ENCODE measurements at regions not wholly inside any gene's neighbourhood (a gene's known extent, or its start where the extent isn't known, plus 50 kb on each side); places are given as distances from the start of the nearest gene placed in this dataset.

DNA sequence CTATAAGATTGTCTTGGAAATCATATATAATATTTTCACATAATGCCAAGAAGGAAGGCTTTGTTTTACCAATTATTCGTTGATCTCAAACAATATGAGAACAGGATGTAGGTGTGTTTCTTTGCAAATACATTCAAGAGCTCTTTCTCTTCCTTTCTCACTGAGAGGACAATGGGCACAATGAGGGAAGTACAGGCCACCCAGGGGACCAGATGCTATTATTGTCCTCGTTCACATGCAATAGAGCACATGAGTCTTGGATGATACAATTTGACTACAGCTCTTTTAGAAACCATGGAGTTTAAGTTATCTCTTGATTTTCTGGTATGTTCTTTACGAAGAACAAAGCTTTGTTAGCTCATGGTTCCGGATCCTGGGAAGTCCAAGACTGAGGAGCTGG, 323.7 kb upstream of the KLF6 start:
- no peak overlapping the region for H3K27ac ChIP-seq
- no peaks in the 10 kb centered on the region for H3K4me1 ChIP-seq (ENCODE audit: insufficient read depth)
- no peak overlapping the region for H3K4me3 ChIP-seq
- H3K36me3 ChIP-seq, result no peaks in the 10 kb centered on the region
- no peak for DNase-seq
- TF ChIP-seq POLR2A (IDR thresholded peaks at IDR 0.05) (no peak), EP300 (IDR thresholded peaks at IDR 0.05) (no peak)
- TF ChIP-seq, protein P1, sequence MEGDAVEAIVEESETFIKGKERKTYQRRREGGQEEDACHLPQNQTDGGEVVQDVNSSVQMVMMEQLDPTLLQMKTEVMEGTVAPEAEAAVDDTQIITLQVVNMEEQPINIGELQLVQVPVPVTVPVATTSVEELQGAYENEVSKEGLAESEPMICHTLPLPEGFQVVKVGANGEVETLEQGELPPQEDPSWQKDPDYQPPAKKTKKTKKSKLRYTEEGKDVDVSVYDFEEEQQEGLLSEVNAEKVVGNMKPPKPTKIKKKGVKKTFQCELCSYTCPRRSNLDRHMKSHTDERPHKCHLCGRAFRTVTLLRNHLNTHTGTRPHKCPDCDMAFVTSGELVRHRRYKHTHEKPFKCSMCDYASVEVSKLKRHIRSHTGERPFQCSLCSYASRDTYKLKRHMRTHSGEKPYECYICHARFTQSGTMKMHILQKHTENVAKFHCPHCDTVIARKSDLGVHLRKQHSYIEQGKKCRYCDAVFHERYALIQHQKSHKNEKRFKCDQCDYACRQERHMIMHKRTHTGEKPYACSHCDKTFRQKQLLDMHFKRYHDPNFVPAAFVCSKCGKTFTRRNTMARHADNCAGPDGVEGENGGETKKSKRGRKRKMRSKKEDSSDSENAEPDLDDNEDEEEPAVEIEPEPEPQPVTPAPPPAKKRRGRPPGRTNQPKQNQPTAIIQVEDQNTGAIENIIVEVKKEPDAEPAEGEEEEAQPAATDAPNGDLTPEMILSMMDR (IDR thresholded peaks at IDR 0.05), result no peak
- intact Hi-C loops (cut with DNase I), result no loop called here
- H3K27me3 ChIP-seq, result no peaks in the 10 kb centered on the region
- H3K9me3 ChIP-seq, result no peaks in the 10 kb centered on the region
- 90 to 93% (median 91%) methylated on average over 4 of the region's 4 CpGs for WGBS, 3 donors

DNA sequence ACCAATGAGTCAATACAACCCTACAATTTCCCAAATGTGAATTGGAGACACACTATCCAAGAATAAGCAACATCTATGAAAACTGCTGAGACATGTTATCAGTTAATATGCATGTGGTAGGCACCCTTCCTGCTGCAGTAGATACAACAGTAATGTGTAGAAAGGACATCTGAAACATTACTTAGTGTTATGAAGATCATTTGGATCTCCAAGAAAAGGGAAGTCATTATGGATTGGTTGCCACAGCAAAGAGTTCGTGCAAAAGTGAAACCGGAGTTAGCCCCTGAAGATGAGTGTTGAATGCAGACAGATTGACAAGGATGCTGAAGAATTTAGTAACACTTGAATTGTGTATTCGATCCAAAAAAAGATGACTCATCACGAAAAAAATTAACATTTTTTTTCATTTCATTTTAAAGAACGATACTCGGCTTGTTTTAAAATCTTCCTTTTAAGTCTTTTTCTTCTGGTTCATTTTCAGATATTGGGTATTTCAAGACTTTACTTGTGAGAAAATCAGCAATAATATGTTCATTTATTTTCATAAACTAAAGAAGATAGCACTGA, 322.4 kb upstream of the KLF6 start:
- Histone ChIP-seq H3K4me1 (ENCODE audit: insufficient read depth) (no peaks in the 10 kb centered on the region), H3K27me3 (no peaks in the 10 kb centered on the region), H3K36me3 (no peaks in the 10 kb centered on the region), H3K27ac (no peak overlapping the region), H3K4me3 (no peak overlapping the region), H3K9me3 (no peaks in the 10 kb centered on the region)
- intact Hi-C loops (cut with DNase I), result no loop called here
- WGBS, 3 donors, result 82 to 90% (median 87%) methylated on average over 6 of the region's 6 CpGs
- DNase-seq, result no peak
- TF ChIP-seq, protein P1 (IDR thresholded peaks at IDR 0.05), result no peak
- TF ChIP-seq POLR2A (IDR thresholded peaks at IDR 0.05), result no peak
- TF ChIP-seq EP300 (IDR thresholded peaks at IDR 0.05), result no peak

- TF ChIP-seq EP300 (IDR thresholded peaks at IDR 0.05) (no peak), POLR2A (IDR thresholded peaks at IDR 0.05) (no peak)
- TF ChIP-seq, protein P1 (IDR thresholded peaks at IDR 0.05), result no peak
- no peak for DNase-seq
- Histone ChIP-seq H3K4me1 (ENCODE audit: insufficient read depth) (no peaks in the 10 kb centered on the region), H3K27ac (no peak overlapping the region), H3K36me3 (no peaks in the 10 kb centered on the region), H3K9me3 (no peaks in the 10 kb centered on the region), H3K27me3 (no peaks in the 10 kb centered on the region), H3K4me3 (no peak overlapping the region)
- intact Hi-C loops (cut with DNase I), result no loop called here
- 74 to 82% (median 82%) methylated on average over 7 of the region's 7 CpGs for WGBS, 3 donors
Observed at GRCh38 chr10:4103603-4104002, 318.6 kb upstream of the KLF6 start.

- H3K9me3 ChIP-seq, result no peaks in the 10 kb centered on the region
- no peaks in the 10 kb centered on the region for H3K27me3 ChIP-seq
- H3K27ac ChIP-seq, result no peak overlapping the region
- no peaks in the 10 kb centered on the region for H3K36me3 ChIP-seq
- WGBS, 3 donors, result 98 to 99% (median 98%) methylated on average over 2 of the region's 2 CpGs
- no peak for DNase-seq
- TF ChIP-seq, protein P1 (IDR thresholded peaks at IDR 0.05), result no peak
- TF ChIP-seq POLR2A (IDR thresholded peaks at IDR 0.05) (no peak), EP300 (IDR thresholded peaks at IDR 0.05) (no peak)
- H3K4me3 ChIP-seq, result no peak overlapping the region
- no peaks in the 10 kb centered on the region for H3K4me1 ChIP-seq (ENCODE audit: insufficient read depth)
- intact Hi-C loops (cut with DNase I), result no loop called here
Observed at GRCh38 chr10:4102802-4103344, 317.9 kb upstream of the KLF6 start.
